DND-41 (cell line): ENCODE measurements at regions not wholly inside any gene's neighbourhood (a gene's known extent, or its start where the extent isn't known, plus 50 kb on each side); places are given as distances from the start of the nearest gene placed in this dataset.

Source experiments
- ATAC-seq: fragments of 200-7000 bp; cut with Tn5 transposase; 3 replicates; pipeline ENCODE4 v1.9.1; 2021; ENCODE audit warnings: low read depth; ENCODE audit not compliant: insufficient read depth
- DNase-seq: peaks from one replicate; pipeline ENCODE4 v3.0.0-alpha.2; 2020
- H2AFZ ChIP-seq: 2 replicates; pipeline ENCODE4 v1.6.0; 2012; ENCODE audit warnings: low read depth, low read length
- H3K27ac ChIP-seq: 2 replicates; pipeline ENCODE4 v1.5.1; 2012; ENCODE audit warnings: low read length, inconsistent platforms
- H3K27me3 ChIP-seq: fragments of 200-600 bp; sonication (generic); 2 replicates; pipeline ENCODE4 v1.6.0; 2012; ENCODE audit warnings: low read length, mild to moderate bottlenecking, inconsistent platforms; ENCODE audit not compliant: insufficient read depth, poor library complexity
- H3K36me3 ChIP-seq: 2 replicates; pipeline ENCODE4 v1.5.1; 2012; ENCODE audit warnings: low read length, inconsistent platforms; ENCODE audit not compliant: insufficient read depth
- H3K4me1 ChIP-seq: 2 replicates; pipeline ENCODE4 v1.5.1; 2012; ENCODE audit warnings: mild to moderate bottlenecking, low read length; ENCODE audit not compliant: insufficient read depth
- H3K4me2 ChIP-seq: 2 replicates; pipeline ENCODE4 v1.6.0; 2012; ENCODE audit warnings: mild to moderate bottlenecking, moderate library complexity, low read length, inconsistent platforms; ENCODE audit not compliant: insufficient read depth
- H3K4me3 ChIP-seq, 2 experiments: fragments of 200-600 bp in 1 of 2; shearing (Covaris generic) in 1 of 2; 2 replicates each; pipeline ENCODE4 v1.5.1; 2012 to 2016; ENCODE audit warnings: inconsistent platforms in 2 of 2, low read length in 2 of 2, mild to moderate bottlenecking in 2 of 2, low read depth in 1 of 2, moderate library complexity in 1 of 2
- H3K79me2 ChIP-seq: 2 replicates; pipeline ENCODE4 v1.6.0; 2012; ENCODE audit warnings: low read length, inconsistent platforms; ENCODE audit not compliant: insufficient read depth
- H3K9ac ChIP-seq: 2 replicates; pipeline ENCODE4 v1.6.0; 2012; ENCODE audit warnings: low read depth, mild to moderate bottlenecking, inconsistent platforms, low read length, moderate library complexity
- H3K9me3 ChIP-seq: 2 replicates; pipeline ENCODE4 v1.5.1; 2012; ENCODE audit warnings: low read length, moderate library complexity, mild to moderate bottlenecking, inconsistent platforms; ENCODE audit not compliant: insufficient read depth, severe bottlenecking
- H4K20me1 ChIP-seq: 2 replicates; pipeline ENCODE4 v1.6.0; 2012; ENCODE audit warnings: low read length; ENCODE audit not compliant: insufficient read depth
- EZH2 ChIP-seq: IDR thresholded peaks from 3 replicates; pipeline ENCODE4 v1.6.1; 2012; ENCODE audit warnings: borderline replicate concordance, low read depth, mild to moderate bottlenecking, moderate library complexity, low read length, inconsistent platforms; ENCODE audit not compliant: severe bottlenecking
- TF ChIP-seq, protein P1 (sequence below): IDR thresholded peaks from 2 replicates; pipeline ENCODE4 v1.5.1; 2012; ENCODE audit warnings: borderline replicate concordance, low read length, moderate library complexity, mild to moderate bottlenecking; ENCODE audit not compliant: poor library complexity, severe bottlenecking; ENCODE audit errors: extremely low read depth

GRCh38 chrX:7789200-7789599, 53.8 kb upstream of the VCX start:
- Histone ChIP-seq H3K27me3 (no peaks in the 10 kb centered on the region), H3K36me3 (no peaks in the 10 kb centered on the region), H3K4me2 (no peak overlapping the region), H2AFZ (no peak overlapping the region), H3K4me1 (0 out of 2 replicates have a peak, but pooled peaks cover 2% of the 10 kb centered on the region), H3K79me2 (no peaks in the 10 kb centered on the region), H3K9me3 (no peaks in the 10 kb centered on the region), H3K27ac (no peak overlapping the region), H3K4me3 (no peak overlapping the region), H4K20me1 (no peaks in the 10 kb centered on the region), H3K9ac (no peak overlapping the region)
- ATAC-seq (no peak), DNase-seq (no peak)
- TF ChIP-seq, protein P1, sequence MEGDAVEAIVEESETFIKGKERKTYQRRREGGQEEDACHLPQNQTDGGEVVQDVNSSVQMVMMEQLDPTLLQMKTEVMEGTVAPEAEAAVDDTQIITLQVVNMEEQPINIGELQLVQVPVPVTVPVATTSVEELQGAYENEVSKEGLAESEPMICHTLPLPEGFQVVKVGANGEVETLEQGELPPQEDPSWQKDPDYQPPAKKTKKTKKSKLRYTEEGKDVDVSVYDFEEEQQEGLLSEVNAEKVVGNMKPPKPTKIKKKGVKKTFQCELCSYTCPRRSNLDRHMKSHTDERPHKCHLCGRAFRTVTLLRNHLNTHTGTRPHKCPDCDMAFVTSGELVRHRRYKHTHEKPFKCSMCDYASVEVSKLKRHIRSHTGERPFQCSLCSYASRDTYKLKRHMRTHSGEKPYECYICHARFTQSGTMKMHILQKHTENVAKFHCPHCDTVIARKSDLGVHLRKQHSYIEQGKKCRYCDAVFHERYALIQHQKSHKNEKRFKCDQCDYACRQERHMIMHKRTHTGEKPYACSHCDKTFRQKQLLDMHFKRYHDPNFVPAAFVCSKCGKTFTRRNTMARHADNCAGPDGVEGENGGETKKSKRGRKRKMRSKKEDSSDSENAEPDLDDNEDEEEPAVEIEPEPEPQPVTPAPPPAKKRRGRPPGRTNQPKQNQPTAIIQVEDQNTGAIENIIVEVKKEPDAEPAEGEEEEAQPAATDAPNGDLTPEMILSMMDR, result no peak
- TF ChIP-seq EZH2, result no peak

- no peaks in the 10 kb centered on the region for H3K79me2 ChIP-seq
- ATAC-seq, result no peak
- H3K4me2 ChIP-seq, result no peak overlapping the region
- H3K27ac ChIP-seq, result no peak overlapping the region
- no peaks in the 10 kb centered on the region for H3K36me3 ChIP-seq
- no peaks in the 10 kb centered on the region for H4K20me1 ChIP-seq
- DNase-seq, result no peak
- no peaks in the 10 kb centered on the region for H3K27me3 ChIP-seq
- TF ChIP-seq EZH2, result no peak
- TF ChIP-seq, protein P1, result no peak
- H2AFZ ChIP-seq, result no peak overlapping the region
- no peak overlapping the region for H3K9ac ChIP-seq
- 0 out of 2 replicates have a peak, but pooled peaks cover 2% of the 10 kb centered on the region for H3K4me1 ChIP-seq
- H3K9me3 ChIP-seq, result no peaks in the 10 kb centered on the region
- no peak overlapping the region for H3K4me3 ChIP-seq
These were observed 54.6 kb upstream of the VCX start for GRCh38 chrX:7788334-7788733.

DNA sequence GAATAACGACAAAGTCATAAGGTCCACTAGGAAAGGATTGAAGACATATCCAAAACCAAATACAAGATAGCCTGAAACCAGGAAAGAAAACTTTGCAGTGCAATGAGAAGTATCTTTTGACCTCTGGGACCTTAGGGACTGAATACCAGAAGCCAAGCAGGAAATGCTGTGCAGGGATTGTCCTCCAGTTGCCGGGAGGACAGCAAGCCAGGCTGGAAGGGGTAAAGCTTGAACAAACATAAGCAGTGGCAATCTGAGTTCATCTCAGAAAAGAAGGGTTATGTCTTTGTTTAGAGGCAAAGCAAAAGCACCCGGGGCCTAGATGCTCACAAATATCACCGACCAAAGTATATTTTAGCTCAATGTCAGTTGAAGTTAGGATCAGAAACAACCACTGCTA, 55.3 kb upstream of the VCX start:
- no peak for TF ChIP-seq EZH2
- H3K36me3 ChIP-seq, result no peaks in the 10 kb centered on the region
- no peak overlapping the region for H3K9ac ChIP-seq
- H3K27ac ChIP-seq, result no peak overlapping the region
- H3K4me1 ChIP-seq, result 0 out of 2 replicates have a peak, but pooled peaks cover 2% of the 10 kb centered on the region
- no peaks in the 10 kb centered on the region for H3K9me3 ChIP-seq
- DNase-seq (no peak), ATAC-seq (no peak)
- H3K79me2 ChIP-seq, result no peaks in the 10 kb centered on the region
- no peak overlapping the region for H3K4me2 ChIP-seq
- H4K20me1 ChIP-seq, result no peaks in the 10 kb centered on the region
- no peak overlapping the region for H2AFZ ChIP-seq
- H3K27me3 ChIP-seq, result no peaks in the 10 kb centered on the region
- H3K4me3 ChIP-seq, result no peak overlapping the region

- H3K4me2 ChIP-seq, result no peak overlapping the region
- H3K9ac ChIP-seq, result no peak overlapping the region
- no peak overlapping the region for H3K27ac ChIP-seq
- no peaks in the 10 kb centered on the region for H3K79me2 ChIP-seq
- DNase-seq (no peak), ATAC-seq (no peak)
- H3K9me3 ChIP-seq, result no peaks in the 10 kb centered on the region
- no peaks in the 10 kb centered on the region for H3K27me3 ChIP-seq
- no peaks in the 10 kb centered on the region for H3K4me1 ChIP-seq
- H3K36me3 ChIP-seq, result no peaks in the 10 kb centered on the region
- no peak overlapping the region for H3K4me3 ChIP-seq
- no peaks in the 10 kb centered on the region for H4K20me1 ChIP-seq
- H2AFZ ChIP-seq, result no peak overlapping the region
- TF ChIP-seq, protein P1, result no peak
- no peak for TF ChIP-seq EZH2
These were observed 58.4 kb upstream of the VCX start for GRCh38 chrX:7784580-7784979.
